CD4-positive, alpha-beta T cell (primary cell): ENCODE measurements at regions not wholly inside any gene's neighbourhood (a gene's known extent, or its start where the extent isn't known, plus 50 kb on each side); places are given as distances from the start of the nearest gene placed in this dataset.

Experiments
- ATAC-seq: fragments of 200-7000 bp; cut with Tn5 transposase; one replicate; pipeline ENCODE4 v1.10.0; 2022; ENCODE audit warnings: mild to moderate bottlenecking; ENCODE audit not compliant: poor library complexity
- CTCF ChIA-PET: fragments of 350-600 bp; sonication (Branson Sonifier 250); formaldehyde crosslinking; loops from one replicate; lab custom pipeline; 2021; ENCODE audit warnings: antibody characterized with exemption, inconsistent platforms; lab: Charles Lee
- POLR2A ChIA-PET: fragments of 350-600 bp; sonication (Branson Sonifier 250); formaldehyde crosslinking; loops from one replicate; lab custom pipeline; 2021; ENCODE audit warnings: antibody characterized with exemption, inconsistent platforms; lab: Charles Lee
- DNase-seq, 14 experiments: peaks; one replicate each; pipeline ENCODE4 v3.0.0-alpha.2; 2013 to 2020; ENCODE audit warnings: mixed read lengths in 2 of 14
- H3K27ac ChIP-seq, 2 donors: one replicate each; pipeline versions ENCODE4 v1.5.1 to v1.7.0; 2013; ENCODE audit warnings: low read length in 2 of 2, low read depth in 1 of 2, mild to moderate bottlenecking in 1 of 2
- H3K27me3 ChIP-seq, 2 experiments: 1 replicate in 1 of 2; 2 replicates in 1 of 2; pipeline versions ENCODE4 v1.6.1 to v1.7.0; 2013; ENCODE audit warnings: low read length in 2 of 2, control low read depth in 1 of 2, mild to moderate bottlenecking in 1 of 2, moderate library complexity in 1 of 2; ENCODE audit not compliant: insufficient read depth in 2 of 2, control insufficient read depth in 1 of 2
- H3K36me3 ChIP-seq: one replicate; pipeline ENCODE4 v1.6.1; 2013; ENCODE audit warnings: low read length, control low read depth; ENCODE audit not compliant: insufficient read depth
- H3K4me1 ChIP-seq: one replicate; pipeline ENCODE4 v1.6.1; 2013; ENCODE audit warnings: low read length, control low read depth; ENCODE audit not compliant: insufficient read depth
- H3K4me3 ChIP-seq: one replicate; pipeline ENCODE4 v1.5.1; 2013; ENCODE audit warnings: mild to moderate bottlenecking, low read length, moderate library complexity
- H3K9me3 ChIP-seq, 2 experiments: 1 replicate in 1 of 2; 2 replicates in 1 of 2; pipeline versions ENCODE4 v1.6.1 to v1.7.0; 2013; ENCODE audit warnings: low read length in 2 of 2, mild to moderate bottlenecking in 2 of 2, control low read depth in 1 of 2, moderate library complexity in 1 of 2; ENCODE audit not compliant: control insufficient read depth in 1 of 2, insufficient read depth in 1 of 2
- H3K27ac Mint-ChIP-seq: one replicate; pipeline ENCODE4 v1.8.0; 2020; ENCODE audit warnings: mixed read lengths
- H3K27me3 Mint-ChIP-seq: one replicate; pipeline ENCODE4 v1.8.0; 2021; ENCODE audit warnings: mixed read lengths
- H3K36me3 Mint-ChIP-seq: one replicate; pipeline ENCODE4 v1.8.0; 2021; ENCODE audit warnings: low read depth, mixed read lengths
- H3K4me1 Mint-ChIP-seq: one replicate; pipeline ENCODE4 v1.8.0; 2021; ENCODE audit warnings: low read depth, mixed read lengths
- H3K4me3 Mint-ChIP-seq: one replicate; pipeline ENCODE4 v1.8.0; 2020; ENCODE audit warnings: mild to moderate bottlenecking, mixed read lengths
- H3K9me3 Mint-ChIP-seq: one replicate; pipeline ENCODE4 v1.8.0; 2020; ENCODE audit warnings: mixed read lengths
- intact Hi-C, 2 experiments: fragments of 100-400 bp; cut with DNase I in 1 of 2; cut with micrococcal nuclease in 1 of 2; formaldehyde crosslinking; loops; one replicate each; pipeline versions ENCODE4 v1.15.1 to v1.9.0; 2023 to 2025; cut with DNase I, micrococcal nuclease
- TF ChIP-seq, protein P1 (sequence below): fragments of 200-600 bp; IDR thresholded peaks from one replicate; pipeline ENCODE4 v1.8.0; 2022; ENCODE audit warnings: antibody characterized with exemption, mild to moderate bottlenecking

DNA sequence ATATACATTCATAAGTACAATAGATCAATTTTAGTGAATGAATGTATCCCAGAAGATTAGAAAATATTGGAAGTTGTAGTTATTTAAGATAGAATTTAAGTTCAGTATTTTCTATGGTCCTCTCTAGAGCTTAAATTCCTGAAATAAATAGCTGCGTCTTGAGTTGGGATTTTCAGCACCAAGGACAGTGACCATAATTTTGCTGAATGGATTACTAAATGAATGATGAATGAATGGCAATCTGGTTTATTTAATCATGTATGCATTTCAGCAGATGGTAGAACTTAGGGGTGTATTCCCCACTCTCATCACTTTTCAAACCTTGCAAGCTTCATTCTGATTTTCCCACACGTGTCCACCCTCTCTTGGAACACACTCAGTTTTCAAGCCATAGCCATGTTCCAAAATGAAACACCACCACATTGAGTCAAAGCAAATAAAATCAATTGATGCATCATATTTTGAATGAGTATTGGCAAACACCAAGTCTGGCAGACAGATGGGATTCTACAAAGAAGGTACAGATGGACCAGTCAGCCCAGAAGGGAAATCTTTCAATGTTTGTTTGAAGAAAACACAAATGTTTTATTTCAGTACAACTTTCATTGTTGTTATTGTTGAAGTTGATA is 362.2 kb upstream of the NXPH2 start:
- H3K4me1 ChIP-seq, result no peaks in the 10 kb centered on the region
- no peak overlapping the region for H3K4me3 ChIP-seq
- no peaks in the 10 kb centered on the region for H3K27me3 ChIP-seq
- peaks cover 3% of the 10 kb centered on the region for H3K9me3 Mint-ChIP-seq
- CTCF ChIA-PET, result no interaction called here
- POLR2A ChIA-PET, result no interaction called here
- no peaks in the 10 kb centered on the region for H3K36me3 Mint-ChIP-seq
- peaks cover 4% of the 10 kb centered on the region in 2 experiments for H3K9me3 ChIP-seq
- H3K27ac ChIP-seq, result no peak overlapping the region
- DNase-seq (no peak), ATAC-seq (no peak)
- H3K27ac Mint-ChIP-seq, result no peak overlapping the region
- no peaks in the 10 kb centered on the region for H3K27me3 Mint-ChIP-seq
- no peaks in the 10 kb centered on the region for H3K4me1 Mint-ChIP-seq
- no peak overlapping the region for H3K4me3 Mint-ChIP-seq
- TF ChIP-seq, protein P1, sequence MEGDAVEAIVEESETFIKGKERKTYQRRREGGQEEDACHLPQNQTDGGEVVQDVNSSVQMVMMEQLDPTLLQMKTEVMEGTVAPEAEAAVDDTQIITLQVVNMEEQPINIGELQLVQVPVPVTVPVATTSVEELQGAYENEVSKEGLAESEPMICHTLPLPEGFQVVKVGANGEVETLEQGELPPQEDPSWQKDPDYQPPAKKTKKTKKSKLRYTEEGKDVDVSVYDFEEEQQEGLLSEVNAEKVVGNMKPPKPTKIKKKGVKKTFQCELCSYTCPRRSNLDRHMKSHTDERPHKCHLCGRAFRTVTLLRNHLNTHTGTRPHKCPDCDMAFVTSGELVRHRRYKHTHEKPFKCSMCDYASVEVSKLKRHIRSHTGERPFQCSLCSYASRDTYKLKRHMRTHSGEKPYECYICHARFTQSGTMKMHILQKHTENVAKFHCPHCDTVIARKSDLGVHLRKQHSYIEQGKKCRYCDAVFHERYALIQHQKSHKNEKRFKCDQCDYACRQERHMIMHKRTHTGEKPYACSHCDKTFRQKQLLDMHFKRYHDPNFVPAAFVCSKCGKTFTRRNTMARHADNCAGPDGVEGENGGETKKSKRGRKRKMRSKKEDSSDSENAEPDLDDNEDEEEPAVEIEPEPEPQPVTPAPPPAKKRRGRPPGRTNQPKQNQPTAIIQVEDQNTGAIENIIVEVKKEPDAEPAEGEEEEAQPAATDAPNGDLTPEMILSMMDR, result no peak
- no peaks in the 10 kb centered on the region for H3K36me3 ChIP-seq
- intact Hi-C loops, result no loop called here

DNA sequence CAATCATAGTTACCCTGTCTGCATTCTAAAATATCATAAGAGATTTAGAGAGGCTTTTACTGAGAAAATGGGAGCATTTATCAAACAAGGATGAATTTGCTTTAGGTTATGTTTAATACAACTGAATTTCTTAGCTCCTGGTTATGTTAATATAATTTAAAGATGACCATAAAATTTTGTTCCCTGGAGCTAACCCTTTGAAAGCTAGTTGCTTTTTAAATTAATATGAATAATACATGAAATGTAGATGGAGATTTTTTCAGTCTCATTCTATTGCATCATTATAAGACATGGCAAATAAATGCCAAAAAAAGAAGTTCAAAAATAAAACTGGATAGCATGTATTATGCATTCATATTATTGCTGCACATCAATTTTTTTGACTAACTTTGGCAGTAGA is 344.1 kb upstream of the NXPH2 start:
- POLR2A ChIA-PET, result no interaction called here
- H3K36me3 ChIP-seq, result no peaks in the 10 kb centered on the region
- H3K27ac Mint-ChIP-seq, result no peak overlapping the region
- H3K4me1 ChIP-seq, result no peaks in the 10 kb centered on the region
- no peaks in the 10 kb centered on the region for H3K36me3 Mint-ChIP-seq
- H3K9me3 Mint-ChIP-seq, result peaks cover 19% of the 10 kb centered on the region
- no peak for ATAC-seq
- no peak overlapping the region for H3K27ac ChIP-seq
- TF ChIP-seq, protein P1, result no peak
- H3K4me1 Mint-ChIP-seq, result no peaks in the 10 kb centered on the region
- H3K9me3 ChIP-seq, result peaks cover 0 to 4% of the 10 kb centered on the region in 2 experiments
- CTCF ChIA-PET, result no interaction called here
- intact Hi-C loops, result no loop called here
- H3K27me3 Mint-ChIP-seq, result no peaks in the 10 kb centered on the region
- H3K27me3 ChIP-seq, result no peaks in the 10 kb centered on the region
- DNase-seq, result no peak
- no peak overlapping the region for H3K4me3 Mint-ChIP-seq
- no peak overlapping the region for H3K4me3 ChIP-seq

DNA sequence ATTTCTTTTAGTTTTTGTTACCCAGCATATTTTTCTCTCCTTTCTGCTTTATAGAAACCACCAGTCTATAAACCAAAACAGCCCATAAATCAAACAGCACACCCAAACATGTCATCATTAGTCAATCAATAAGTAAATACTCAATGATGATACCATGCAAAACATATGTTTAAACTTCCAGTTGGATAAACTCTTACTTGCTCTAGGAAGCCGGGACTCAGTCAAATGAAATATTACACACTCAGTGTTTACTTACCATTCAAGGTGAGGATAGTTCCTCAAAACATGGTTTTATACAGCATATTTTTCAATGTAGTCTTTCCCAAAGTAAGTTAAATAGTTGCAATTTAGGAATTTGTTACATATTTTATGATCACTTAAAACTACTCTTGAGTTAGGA is 343.6 kb upstream of the NXPH2 start:
- no peaks in the 10 kb centered on the region for H3K27me3 ChIP-seq
- Mint-ChIP-seq H3K9me3 (peaks cover 19% of the 10 kb centered on the region), H3K4me3 (no peak overlapping the region), H3K27ac (no peak overlapping the region), H3K36me3 (no peaks in the 10 kb centered on the region), H3K27me3 (no peaks in the 10 kb centered on the region), H3K4me1 (no peaks in the 10 kb centered on the region)
- TF ChIP-seq, protein P1, result no peak
- H3K27ac ChIP-seq, result no peak overlapping the region
- intact Hi-C loops, result no loop called here
- ChIA-PET POLR2A (no interaction called here), CTCF (no interaction called here)
- no peak for ATAC-seq
- DNase-seq, result no peak
- H3K4me1 ChIP-seq, result no peaks in the 10 kb centered on the region
- no peaks in the 10 kb centered on the region for H3K36me3 ChIP-seq
- H3K4me3 ChIP-seq, result no peak overlapping the region
- H3K9me3 ChIP-seq, result peaks cover 0 to 4% of the 10 kb centered on the region in 2 experiments
